ENCODE measurements at regions not wholly inside any gene's neighbourhood (a gene's known extent, or its start where the extent isn't known, plus 50 kb on each side); places are given as distances from the start of the nearest gene placed in this dataset.

DNA sequence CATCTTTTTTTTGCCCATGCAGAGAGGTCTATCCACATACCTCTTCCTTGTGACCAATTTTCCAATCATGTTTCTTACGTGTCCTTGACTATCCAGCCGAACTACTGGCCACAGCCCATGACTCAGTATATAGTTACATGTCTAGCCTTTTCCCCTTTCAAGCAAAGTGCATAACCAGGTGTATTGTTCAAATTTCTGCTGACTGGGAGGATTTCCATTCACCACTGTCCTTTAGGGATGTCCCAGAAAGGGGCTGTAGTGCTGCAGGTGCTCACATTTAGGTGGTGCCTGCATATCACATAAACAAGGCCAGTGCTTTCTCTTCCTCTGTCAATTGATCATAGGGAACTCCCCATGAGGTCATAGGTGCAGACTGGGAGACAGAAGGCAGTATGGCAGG, 69.4 kb upstream of the ALDH1A3 start:
- TF ChIP-seq, protein P1, sequence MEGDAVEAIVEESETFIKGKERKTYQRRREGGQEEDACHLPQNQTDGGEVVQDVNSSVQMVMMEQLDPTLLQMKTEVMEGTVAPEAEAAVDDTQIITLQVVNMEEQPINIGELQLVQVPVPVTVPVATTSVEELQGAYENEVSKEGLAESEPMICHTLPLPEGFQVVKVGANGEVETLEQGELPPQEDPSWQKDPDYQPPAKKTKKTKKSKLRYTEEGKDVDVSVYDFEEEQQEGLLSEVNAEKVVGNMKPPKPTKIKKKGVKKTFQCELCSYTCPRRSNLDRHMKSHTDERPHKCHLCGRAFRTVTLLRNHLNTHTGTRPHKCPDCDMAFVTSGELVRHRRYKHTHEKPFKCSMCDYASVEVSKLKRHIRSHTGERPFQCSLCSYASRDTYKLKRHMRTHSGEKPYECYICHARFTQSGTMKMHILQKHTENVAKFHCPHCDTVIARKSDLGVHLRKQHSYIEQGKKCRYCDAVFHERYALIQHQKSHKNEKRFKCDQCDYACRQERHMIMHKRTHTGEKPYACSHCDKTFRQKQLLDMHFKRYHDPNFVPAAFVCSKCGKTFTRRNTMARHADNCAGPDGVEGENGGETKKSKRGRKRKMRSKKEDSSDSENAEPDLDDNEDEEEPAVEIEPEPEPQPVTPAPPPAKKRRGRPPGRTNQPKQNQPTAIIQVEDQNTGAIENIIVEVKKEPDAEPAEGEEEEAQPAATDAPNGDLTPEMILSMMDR (IDR thresholded peaks at IDR 0.05): no peak
- DNase-seq (ENCODE audit: low spot score in 2 of 2): no peak
- H3K27ac ChIP-seq: no peak overlapping the region
- no peaks in the 10 kb centered on the region for H3K27me3 ChIP-seq
- H3K36me3 ChIP-seq: no peaks in the 10 kb centered on the region
- no peaks in the 10 kb centered on the region for H3K4me1 ChIP-seq
- intact Hi-C loops (cut with DNase I): no loop called here
- H3K9me3 ChIP-seq: peaks cover 0 to 6% of the 10 kb centered on the region in 2 donors
- H3K4me3 ChIP-seq: no peak overlapping the region

DNA sequence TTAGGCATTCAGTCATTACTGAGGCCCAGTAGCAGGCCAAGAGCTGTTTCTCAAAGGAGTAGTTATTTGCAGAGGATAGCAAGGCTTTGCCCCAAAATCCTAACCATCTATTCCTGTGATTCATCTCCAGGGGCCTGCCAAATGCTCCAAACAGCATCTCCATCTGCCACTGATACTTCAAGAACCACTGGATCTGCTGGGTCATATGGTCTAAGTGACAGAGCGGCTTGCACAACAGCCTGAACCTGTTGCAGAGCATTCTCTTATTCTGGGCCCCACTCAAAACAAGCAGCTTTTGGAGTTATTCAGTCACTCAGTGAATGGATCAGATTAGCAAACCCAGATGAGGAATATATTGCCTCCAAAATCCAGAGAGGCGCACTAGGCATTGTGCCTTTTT, 68.8 kb upstream of the ALDH1A3 start:
- Histone ChIP-seq H3K4me1 (no peaks in the 10 kb centered on the region), H3K27me3 (no peaks in the 10 kb centered on the region), H3K9me3 (peaks cover 3 to 5% of the 10 kb centered on the region in 2 donors), H3K27ac (no peak overlapping the region), H3K36me3 (no peaks in the 10 kb centered on the region), H3K4me3 (no peak overlapping the region)
- DNase-seq (ENCODE audit: low spot score in 2 of 2): no peak
- TF ChIP-seq, protein P1 (IDR thresholded peaks at IDR 0.05): no peak
- intact Hi-C loops (cut with DNase I): no loop called here

DNA sequence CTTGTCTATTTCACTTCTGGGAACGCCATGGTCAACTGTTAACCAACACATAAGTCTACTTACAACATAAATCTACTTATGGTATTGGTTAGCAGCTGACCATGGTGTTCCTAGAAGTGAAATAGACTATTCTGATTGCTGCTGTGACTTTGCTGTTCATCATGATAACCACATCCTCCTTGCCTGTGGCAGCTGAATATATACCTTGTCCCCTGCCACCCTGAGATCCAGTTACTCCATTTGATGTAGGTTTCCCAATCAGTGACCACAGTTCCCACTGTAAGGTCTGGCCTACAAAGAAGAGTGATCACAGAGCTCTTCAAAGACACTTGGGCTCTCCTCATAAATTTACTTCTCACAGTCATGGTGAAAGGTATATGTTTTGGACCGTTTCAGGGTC, 66.8 kb upstream of the ALDH1A3 start:
- no peak for DNase-seq (ENCODE audit: low spot score in 2 of 2)
- TF ChIP-seq, protein P1 (IDR thresholded peaks at IDR 0.05): no peak

DNA sequence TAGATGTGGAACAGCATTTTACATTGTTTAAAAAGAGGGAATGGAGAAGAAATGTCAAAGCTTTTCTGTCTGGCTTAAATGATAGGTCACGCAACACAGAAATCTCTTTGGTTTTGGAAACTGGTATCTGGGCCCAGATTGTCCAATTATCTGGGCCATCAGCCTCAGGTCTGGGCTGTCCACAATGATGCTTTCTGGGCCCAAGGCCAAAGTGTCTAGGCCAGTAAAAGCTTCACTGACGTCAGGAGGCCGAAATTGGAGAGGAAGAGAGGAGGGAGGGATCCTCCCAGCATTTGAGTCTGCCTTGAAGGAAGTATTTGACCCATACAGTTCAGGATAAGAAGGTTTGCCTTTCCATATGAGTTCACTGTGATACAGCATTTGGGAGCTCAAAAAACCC, 60.7 kb upstream of the ALDH1A3 start:
- DNase-seq (ENCODE audit: low spot score in 2 of 2): no peak
- H3K27me3 ChIP-seq: no peaks in the 10 kb centered on the region
- TF ChIP-seq, protein P1 (IDR thresholded peaks at IDR 0.05): no peak

More for the DNA sequence above, 66.8 kb upstream of the ALDH1A3 start:
- no peak overlapping the region for H3K4me3 ChIP-seq
- no peaks in the 10 kb centered on the region for H3K4me1 ChIP-seq
- peaks cover 0 to 6% of the 10 kb centered on the region in 2 donors for H3K9me3 ChIP-seq
- no peak overlapping the region for H3K27ac ChIP-seq
- no peaks in the 10 kb centered on the region for H3K27me3 ChIP-seq
- no peaks in the 10 kb centered on the region for H3K36me3 ChIP-seq
- intact Hi-C loops (cut with DNase I): no loop called here

DNA sequence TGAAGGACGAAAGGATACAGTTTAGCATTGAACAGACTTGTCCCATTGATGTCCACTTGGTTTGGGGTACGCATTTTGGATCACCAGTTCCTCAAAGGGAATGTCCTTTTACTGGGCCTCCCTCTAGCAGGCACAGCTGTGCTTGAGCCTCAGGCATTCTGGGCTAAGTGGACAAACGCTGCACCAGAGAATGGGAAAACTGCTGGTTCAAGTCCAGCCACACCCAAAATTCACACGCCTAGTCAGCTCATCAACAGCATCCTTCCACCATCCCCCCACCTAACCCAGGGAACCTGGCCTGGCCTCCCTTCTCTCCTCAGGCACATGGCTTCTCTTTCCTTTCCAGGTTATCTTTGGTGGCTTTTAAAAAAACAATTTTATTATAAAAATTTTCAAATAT, 59.1 kb upstream of the ALDH1A3 start:
- intact Hi-C loops (cut with DNase I): no loop called here
- Histone ChIP-seq H3K27me3 (no peaks in the 10 kb centered on the region), H3K4me3 (no peak overlapping the region), H3K36me3 (no peaks in the 10 kb centered on the region), H3K4me1 (no peaks in the 10 kb centered on the region), H3K27ac (no peak overlapping the region), H3K9me3 (peaks cover 0 to 4% of the 10 kb centered on the region in 2 donors)
- TF ChIP-seq, protein P1 (IDR thresholded peaks at IDR 0.05): no peak
- DNase-seq (ENCODE audit: low spot score in 2 of 2): no peak

More for the DNA sequence above, 60.7 kb upstream of the ALDH1A3 start:
- Histone ChIP-seq H3K27ac (no peak overlapping the region), H3K9me3 (peaks cover 0 to 6% of the 10 kb centered on the region in 2 donors), H3K4me1 (no peaks in the 10 kb centered on the region), H3K4me3 (no peak overlapping the region), H3K36me3 (no peaks in the 10 kb centered on the region)
- intact Hi-C loops (cut with DNase I): no loop called here

DNA sequence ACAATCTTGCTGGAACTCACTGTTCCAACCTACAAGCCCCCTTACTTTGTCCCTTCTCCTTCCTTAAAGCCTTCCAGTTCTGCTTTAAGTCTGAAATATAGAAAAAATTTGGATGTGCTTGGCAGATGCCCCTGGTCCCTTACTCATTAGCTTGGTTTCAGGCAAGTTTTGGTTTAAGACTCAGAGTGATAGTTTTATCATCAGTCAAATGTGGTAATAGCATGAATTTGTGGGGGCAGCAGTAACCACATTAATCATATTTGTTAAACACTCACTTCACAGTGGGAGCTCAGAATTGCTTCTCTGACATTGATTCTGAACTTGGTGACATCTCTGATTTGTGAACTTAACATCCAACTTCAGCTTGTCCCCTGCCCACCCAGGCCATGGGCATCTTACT, 58.3 kb upstream of the ALDH1A3 start:
- Histone ChIP-seq H3K27ac (no peak overlapping the region), H3K27me3 (no peaks in the 10 kb centered on the region), H3K9me3 (no peaks in the 10 kb centered on the region), H3K4me1 (no peaks in the 10 kb centered on the region), H3K36me3 (no peaks in the 10 kb centered on the region), H3K4me3 (no peak overlapping the region)
- intact Hi-C loops (cut with DNase I): no loop called here
- DNase-seq (ENCODE audit: low spot score in 2 of 2): no peak
- TF ChIP-seq, protein P1 (IDR thresholded peaks at IDR 0.05): no peak
